ENCODE measurements at regions not wholly inside any gene's neighbourhood (a gene's known extent, or its start where the extent isn't known, plus 50 kb on each side); places are given as distances from the start of the nearest gene placed in this dataset.

DNA sequence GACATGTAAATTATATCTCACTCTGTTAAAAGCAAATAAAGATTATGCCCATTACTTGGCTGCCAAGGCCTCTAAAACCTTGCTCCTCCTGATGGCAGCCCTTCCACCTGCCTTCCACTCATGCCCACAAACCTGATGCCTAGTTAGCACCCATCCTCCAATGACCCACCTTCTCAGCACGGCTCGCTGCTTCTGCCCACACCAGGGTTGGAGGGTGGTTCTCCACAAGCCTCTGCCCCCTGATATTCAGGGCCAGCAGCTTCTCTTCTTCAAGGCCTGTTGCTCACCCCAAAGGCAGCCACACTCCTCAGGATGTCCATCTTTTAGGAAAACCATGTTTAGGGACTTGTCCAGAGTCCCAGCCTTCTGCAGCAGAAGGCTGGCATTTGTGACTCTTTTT lies 263.4 kb upstream of the TLE3 start:
- no peak for DNase-seq

DNA sequence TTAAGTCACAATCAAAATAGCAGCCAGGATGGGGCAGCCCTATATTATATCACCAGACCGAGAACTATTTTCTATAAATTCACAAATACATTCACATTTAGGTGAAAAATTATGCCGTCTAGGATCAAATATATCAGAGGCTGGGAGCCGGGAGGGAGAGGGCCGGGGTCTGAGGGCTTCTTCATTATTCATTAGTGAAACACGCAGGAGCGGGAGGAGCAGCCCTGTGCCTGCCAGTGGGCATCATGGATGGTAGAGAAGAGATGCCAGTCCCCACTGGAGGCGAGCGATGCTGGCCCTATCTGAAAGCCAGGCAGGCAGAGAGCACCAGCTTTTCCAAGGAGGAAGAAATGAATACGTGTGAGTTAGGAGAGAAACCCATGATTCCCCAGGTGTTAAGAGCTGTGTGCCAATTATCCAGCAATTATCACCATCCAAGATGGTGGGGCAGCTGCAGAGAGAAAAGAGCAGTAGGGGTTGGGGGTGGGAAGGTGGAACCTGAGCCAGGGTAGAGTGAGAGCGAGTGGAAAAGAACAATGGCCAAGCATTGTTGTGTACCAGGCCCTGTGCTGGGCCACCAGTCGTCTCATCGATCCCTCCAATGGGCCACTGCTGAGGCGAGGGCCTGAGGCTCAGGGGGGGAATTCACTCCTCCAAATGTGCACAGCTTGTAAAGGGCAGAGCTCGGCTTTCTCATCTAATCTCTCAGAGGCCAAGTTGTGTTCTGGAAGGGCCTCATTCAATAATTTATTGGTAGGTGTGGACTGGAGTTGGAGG lies 261.3 kb upstream of the TLE3 start:
- DNase-seq: no peak

DNA sequence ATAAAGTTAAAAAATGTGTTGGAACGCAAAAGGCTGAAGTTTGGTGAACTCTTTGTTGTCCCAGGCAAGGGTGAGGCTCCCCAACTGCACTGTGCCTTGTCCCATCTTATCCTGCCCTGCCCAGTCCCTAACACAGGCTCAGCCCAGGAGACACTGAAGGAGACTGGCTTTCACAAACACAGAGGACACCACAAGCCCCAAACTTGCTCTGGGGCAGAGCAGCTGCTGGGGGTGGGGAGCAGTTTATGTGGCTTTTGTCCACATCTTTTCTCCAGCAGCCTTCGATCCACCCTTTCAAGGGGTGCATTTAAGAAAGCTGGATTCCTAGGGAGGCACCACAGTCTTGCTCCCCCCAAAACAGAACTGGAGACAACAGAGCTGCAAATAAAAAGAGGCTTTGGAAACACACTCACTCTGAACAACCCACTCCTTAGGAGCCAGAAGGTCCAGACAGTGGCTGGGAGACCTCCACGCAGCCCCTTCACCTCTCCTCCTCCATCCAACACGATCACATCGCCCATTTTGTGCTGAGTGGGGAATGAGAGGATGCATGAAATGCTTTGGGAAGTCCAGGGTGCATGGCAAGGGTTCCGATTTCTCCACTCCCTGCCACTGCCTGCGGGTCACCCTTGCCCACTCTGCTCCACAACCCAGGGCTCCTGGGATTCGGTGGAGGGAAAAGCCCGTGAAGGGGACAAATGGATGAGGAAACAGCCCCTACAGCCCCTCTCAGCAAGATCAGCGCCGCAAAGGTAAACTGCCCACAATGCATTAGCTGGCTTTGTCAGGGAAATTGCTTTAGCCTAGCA lies 260.5 kb upstream of the TLE3 start:
- no peak for DNase-seq

DNA sequence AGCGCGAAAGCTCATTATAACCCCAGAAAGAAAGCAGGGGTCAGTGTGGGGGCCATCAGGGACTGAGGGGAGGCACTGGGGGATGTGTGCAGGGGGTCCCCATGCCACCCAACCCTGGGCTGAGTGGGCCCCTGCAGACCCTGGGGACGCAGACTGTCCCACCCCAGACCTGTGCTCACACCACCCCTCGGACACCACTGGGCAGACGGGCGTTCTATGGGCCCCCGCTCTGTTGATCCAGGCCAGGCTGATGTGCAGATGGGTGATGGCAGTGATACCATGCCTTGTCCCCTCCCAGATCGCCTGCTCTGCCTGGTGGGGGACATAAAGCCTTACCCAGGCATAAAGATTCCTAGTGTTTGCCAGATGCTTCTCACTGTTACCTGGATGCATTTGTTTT lies 259.7 kb upstream of the TLE3 start:
- no peak for DNase-seq

DNA sequence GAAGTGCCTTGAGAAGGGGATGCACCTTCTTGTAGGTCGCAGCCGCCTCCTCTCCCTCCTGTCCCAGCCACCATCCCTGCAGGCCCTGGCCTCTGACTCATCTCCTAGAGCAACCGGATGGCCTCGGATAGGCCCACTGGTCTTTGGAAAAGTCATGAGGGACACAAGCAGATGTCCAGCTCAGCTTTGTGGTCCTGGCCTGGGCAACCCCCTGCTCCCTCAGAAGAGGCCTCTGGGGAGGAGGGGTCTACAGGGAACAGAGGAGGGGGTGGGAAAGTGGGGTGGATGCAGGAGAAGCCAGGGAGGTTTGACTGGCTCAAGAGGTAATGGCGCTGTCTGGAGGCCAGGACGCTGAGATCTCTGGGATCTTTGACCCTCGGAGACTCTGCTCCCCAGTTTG lies 259.2 kb upstream of the TLE3 start:
- DNase-seq: no peak

DNA sequence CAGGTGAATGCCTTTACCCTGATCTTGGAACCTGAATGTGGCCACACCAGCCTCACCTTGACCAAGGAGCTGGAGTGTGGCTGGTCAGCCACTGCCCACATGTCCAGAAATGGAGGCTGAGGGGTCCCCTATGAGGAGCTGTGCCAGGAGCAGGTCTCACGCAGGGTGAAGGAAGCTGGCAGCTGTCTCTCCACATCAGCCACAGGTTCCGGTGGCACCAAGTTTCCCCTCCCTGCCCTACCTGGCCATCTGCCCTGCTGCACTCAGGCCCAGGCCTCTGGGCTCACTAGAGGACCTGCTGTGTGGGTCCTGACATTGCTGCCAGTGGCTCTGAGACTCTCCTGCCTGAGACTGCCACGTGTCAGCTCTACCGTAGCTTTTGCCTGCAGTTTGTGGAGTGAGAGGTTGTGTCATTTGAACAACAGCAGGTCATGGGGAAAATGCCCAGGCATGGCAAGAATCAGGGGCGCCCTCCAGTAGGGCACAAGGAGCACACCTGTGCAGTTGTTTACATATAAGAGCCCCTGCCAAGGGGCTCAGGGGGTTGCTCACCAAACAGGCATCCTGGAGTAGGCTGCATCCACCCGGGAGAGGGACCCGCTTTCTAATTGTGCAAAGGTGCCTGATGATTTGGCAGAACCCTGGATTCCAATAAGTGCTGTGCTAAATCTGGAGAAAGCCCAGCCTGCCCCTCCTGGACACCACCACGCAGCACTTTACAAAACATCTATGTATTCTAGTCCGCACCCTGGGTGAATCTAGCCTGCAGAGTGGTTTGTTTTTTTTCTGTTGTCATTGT lies 258.5 kb upstream of the TLE3 start:
- no peak for DNase-seq

DNA sequence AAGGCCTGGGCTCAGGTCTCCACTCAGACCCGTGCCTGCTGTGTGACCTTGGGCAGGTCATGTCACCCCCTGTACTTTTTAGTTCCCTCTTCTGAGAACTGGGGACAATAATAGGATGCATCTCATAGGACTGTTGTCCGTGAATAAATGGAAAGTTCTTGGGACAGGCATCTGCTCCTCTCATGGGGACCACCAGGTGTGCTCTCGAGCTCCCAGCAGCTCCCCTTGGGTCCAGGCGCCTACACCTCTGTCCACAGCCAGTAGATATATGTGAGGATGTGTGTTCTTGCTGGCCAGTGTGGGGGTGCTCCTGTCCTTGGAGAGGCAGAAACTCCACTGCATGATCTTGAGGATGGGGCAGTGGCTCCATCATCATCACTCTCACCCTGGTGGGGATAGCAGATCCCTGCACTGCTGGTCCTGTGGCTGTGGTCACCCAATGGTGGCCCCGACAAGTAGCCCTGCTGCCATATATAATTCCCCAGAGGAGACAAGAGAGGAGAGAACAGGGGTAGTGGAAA lies 257.6 kb upstream of the TLE3 start:
- DNase-seq: peak; percentile 18

DNA sequence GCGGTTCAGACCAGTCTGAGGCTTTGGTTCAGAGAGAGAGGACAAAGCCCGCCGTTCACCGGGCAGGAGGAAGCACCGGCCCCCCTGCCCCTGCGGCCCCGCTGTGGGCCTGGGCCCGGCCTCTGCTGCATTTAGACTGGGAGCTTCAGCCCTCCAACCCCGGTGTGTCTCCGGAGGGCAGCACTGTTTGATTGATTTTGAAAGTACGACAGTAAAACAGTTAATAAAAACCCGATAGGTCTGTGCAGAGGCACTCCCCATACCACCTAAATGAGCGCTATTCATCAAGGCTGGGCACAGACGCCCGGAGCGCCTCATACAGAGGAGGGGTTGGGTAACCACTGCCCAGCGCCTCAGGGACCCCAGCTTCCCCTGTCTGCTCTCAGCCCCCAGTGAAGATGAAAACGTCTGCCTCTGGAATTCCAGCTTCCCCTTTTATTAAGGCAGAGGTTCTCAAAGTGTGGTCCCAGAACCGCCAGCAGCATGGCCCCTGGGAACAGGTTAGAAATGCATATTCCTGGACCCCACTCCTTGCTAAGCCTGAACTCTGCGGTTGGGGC lies 256.7 kb upstream of the TLE3 start:
- DNase-seq: no peak

DNA sequence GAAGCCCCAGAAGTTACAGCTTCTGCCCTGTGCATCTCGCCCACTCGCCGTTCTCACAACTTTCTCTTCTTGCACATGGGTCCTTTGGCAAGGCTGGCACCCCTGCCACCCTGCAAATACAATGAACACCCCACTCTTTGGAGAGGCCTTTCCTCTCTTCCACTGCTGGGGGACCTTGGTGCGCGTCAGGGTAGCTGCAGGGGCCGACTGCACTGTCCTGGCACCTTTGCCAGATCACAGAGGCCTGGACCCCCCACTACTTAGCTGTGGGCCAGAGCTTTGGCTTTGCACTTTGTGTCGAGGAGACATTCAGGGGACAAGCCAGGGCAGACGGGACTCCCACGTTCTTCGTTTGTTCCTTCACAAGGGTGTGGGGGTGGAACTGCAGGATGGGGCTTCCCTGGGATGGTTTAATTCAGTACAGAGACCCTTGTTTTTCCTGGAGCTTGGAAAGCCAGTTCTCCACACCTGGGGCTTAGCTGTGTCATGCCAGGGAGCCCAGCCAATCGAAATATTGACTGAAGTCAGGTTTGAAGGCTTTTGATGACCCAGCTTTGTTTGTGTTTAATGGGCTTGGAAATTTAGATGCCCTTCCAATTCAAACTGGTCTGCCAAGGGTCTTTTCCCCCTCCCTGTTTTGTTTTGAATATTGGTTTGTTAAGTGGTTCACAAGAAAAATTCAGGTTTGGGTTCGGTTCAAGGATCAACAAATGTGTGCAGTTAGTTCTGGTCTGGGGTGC lies 256.1 kb upstream of the TLE3 start:
- no peak for DNase-seq

DNA sequence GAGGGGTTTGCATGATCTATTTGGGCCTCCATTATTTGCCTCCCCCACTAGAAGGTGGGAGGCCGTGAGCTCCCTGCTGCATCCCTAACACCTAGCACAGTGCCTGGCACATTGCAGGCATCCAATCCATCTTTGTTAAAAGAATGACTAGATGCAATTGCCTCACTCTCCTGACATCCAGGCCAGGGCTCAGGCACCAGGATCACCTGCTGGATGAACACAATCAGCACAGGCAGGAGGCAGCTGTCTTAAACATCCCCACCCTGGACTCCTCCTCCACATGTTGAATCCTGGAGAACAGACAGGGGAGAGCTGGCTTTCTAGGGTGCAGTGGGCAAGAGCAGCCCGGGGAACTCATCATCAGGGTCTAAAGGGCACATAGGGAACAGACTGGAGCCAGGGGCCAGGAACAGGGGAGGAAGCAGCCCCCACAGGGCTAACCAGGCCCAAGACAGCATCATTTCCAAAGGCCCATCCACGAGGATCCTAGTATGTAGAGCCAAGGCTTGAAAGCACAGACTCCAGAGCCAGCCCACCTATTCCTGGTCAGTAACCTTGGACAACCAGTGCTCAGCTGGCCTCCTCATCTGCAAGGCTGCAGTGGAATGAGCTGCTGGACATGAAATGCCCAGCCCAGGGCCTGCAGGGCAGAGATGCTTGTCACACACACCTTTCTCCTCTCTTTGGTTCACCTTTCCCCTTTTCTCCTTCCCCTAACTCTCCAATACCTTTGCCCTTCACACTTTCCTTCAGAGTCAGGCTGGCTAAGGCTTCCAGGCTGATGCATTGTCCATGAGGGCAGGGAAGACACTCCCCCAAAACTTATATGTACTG lies 254.4 kb upstream of the TLE3 start:
- no peak for DNase-seq

DNA sequence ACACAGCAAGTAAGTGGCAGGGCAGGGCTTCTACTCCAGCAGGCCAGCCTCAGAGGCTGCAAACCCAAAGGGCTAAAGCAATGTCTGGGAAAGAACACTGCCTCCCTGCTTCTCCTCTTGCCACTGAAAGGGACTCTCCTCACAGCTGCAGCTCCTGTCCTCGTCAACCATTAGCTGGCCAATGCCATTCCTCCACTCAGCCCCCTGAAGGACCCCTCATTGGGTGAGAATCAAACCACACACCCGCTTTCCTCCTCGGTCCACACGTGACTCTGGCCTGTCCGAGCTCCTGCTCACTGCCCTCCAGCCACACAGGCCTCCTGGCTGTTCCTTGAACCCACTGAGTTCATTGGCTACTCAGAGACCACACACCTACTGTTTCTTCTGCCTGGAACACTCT lies 253.7 kb upstream of the TLE3 start:
- no peak for DNase-seq

DNA sequence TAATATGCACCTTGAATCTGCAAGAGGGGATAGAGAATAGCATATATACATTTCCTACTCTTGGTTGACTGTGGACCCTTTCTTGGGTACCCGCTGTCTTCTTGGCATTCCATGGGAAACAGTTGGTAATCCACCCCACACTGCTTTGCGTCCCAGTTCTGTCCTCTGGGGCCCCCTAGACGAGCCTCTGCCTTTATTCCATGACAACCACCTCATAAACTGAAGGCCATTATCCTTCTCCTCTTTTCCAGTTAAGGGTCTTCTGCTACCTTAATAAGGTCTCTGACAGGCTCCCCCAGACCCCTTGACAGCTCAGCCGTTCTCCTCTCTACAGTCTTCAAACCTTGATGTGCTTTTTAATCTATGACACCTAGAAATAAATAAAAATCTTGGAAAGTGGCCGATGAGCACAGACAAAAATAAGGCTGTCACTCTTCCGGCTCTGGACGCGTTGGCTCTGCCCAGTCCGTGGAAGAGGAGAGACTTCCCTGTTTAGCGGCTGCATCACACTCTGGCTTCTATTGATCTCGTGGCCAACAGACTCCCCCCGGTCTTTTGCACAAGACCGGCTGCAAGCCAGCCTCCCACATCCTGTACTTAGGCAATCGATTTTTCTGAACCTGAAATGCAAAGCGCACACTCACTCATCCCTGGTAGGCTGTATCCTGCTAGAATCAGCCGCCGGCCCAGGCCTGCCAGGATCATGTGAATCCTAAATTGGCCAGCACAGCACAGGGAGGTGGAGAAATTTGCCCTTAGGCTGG lies 251.0 kb upstream of the TLE3 start:
- DNase-seq: peak; percentile 59

DNA sequence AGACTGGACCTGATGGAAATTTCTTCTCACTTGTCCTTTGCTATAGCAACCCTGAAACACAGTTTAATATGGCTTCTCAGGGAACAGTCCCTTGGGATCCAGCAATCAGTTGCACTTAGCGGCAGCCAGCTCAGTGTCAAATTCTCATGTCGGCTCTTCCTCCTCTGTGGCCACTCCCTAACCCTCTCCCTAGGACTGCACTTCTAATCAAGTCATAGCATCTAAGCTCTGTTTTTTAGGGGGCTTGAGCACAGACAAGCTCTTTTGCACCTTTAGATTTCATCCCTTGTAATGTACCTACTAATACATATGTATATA lies 250.5 kb upstream of the TLE3 start:
- DNase-seq: no peak

DNA sequence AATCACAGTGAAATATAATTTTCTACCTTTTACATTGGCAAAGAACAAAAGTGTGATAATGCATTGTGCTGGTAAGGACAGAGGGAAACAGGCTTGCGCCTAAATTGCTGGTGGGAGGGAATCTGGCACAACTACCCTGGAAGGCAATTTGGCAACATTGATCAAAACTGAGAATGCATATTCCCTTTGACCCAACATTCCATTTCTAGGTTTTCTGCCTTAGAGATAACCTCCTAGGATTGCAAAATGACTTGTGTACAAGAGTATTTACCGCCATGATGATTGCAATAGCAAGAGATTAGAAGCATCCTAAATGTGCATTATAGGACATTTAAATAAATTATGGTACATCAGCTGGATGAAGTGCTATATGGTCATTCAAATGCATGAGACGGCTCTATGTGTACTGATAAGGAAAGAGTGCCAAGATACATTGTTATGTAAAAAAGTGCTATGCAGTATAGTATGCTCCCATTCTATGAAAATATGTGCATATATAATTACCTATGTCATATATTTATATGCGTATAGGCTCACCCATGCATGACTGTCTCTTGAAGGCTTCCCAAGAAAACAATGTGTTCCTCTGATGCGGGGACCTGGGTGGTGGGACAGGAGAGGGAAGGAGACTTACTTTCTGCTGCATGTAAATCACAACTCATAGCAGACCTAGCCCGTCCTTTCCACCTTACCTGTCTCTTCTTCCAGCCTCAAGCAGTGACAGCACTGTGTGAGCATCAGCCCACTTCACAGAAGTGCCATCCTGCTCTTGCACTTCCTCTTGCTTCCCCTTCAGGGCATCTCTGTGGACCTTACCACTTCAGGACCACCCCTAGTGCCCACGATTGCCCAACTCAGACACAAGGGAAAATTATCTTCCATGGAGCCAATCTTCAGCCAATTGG lies 249.9 kb upstream of the TLE3 start:
- DNase-seq: no peak

DNA sequence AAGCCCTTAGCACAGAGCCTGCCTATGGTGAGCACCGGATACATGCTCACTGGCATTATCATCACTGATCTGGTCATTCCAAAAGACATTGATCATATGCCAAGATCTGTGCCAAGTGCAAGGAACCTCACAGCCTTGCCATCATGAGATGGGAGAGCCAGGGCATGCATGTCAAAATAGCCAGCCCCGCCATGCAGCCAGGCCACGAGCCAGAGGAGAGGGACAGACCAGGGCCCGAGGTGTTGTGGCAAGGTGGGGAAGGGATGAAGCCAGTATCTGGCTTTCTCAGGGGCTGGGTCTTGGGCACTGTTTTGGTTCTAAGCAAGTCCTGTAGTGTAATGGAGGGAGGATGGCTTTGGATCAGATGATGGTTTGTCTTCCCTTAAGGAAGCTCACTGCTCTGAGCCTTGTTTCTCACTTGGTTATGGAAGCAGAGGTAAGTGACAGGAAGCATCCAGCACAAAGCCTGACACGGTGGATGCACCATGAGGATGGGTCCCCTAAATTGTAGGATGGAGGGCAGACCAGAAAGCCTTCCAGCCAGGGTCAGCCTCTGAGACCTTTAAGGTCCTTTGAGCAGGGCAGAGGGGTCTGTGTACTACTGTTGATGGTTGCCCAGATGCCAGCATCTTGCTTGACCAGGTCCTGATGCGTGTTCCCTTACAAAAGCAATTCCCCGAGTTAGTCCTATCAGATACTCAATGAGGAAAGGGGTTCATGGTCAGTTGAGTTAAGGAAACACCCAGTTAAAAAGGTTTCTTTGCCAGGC lies 247.7 kb upstream of the TLE3 start:
- no peak for DNase-seq

DNA sequence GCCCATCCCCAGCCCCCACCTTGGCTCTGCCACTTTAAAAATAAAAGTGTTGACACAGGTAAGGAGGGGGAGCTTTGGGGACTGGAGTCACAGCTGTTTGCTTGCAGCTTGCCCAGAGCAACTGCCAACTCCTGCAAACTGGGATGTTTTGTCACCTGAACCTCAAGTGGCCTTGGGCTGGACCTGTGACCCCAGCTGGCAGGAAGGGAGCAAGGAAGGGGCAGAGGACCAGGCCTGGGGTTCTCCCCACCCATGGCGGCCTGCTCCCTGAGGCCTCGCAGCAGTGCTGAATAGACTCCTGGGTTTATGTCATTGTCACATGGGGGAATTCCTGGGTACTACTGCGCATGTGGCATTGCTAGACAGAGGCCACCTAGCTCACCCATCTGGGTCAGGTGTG lies 246.9 kb upstream of the TLE3 start:
- no peak for DNase-seq

DNA sequence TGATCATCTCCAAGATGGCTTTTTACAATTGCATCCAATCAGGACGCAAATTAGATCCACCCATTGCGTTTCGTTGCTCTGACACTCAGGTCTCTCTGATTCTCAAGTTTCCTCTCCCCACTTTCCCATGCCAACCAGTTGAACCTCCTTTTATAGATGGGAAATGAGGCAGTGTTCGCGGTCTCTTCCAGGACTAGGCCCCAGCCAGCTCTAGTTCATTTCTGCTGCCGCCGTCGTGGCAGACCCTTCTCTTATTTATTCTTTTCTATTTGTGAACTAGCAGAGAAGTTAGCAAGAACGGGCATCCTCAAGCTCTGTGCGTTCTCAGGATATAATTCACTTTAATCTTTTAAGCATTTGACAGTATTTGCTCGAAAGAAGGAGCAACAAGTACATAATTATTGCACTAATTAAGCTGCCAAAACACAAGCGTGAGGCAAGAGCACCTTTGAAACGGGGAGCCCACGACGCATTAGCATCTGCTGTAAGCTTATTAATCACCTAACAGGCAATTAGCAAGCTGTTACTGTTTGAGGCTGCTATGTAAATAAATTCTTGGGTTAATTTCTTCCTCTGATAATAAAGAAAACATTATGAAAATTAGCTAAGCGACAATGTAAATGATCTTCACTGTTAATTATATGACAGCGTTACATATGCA lies 246.4 kb upstream of the TLE3 start:
- DNase-seq: no peak
